ENCODE measurements at regions not wholly inside any gene's neighbourhood (a gene's known extent, or its start where the extent isn't known, plus 50 kb on each side); places are given as distances from the start of the nearest gene placed in this dataset.

- Mint-ChIP-seq H3K9me3 (no peaks in the 10 kb centered on the region), H3K4me1 (no peaks in the 10 kb centered on the region), H3K4me3 (no peak overlapping the region), H3K27me3 (no peaks in the 10 kb centered on the region), H3K36me3 (ENCODE audit: low read depth) (no peaks in the 10 kb centered on the region), H3K27ac (no peak overlapping the region)
- no peak for DNase-seq
- ChIA-PET POLR2A (no interaction called here), CTCF (interaction anchor here (0.7 to 1.9 kb wide), 2 partner anchors 14 to 126 kb away, joined by 3 to 4 read pairs; no protein-coding TSS in a partner anchor)
Observed at GRCh38 chr13:73480779-73481559, 422.2 kb downstream of the KLF5 start.

DNA sequence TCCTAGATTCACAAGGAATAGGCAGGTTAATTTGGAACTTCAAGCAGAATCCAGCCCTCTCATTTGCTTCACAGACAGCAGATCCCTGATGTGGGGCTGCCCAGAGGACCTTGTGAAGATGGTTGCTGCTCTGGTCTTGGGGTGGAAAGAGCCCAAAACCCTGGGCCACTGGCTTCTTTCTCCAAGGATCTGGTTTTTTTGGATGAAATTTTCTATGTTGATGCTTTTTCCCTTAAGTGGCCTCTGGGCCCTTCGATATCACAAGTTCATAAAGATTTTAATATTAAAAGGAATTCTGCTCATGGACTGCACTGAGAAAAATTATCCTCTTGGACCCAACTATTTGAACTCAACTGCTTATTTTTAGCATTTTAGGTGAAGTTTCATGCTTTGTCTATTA lies 421.1 kb downstream of the KLF5 start:
- ChIA-PET CTCF (no interaction called here), POLR2A (no interaction called here)
- Mint-ChIP-seq H3K27me3 (no peaks in the 10 kb centered on the region), H3K36me3 (ENCODE audit: low read depth) (no peaks in the 10 kb centered on the region), H3K4me3 (no peak overlapping the region), H3K4me1 (no peaks in the 10 kb centered on the region), H3K27ac (no peak overlapping the region), H3K9me3 (no peaks in the 10 kb centered on the region)
- no peak for DNase-seq

- Mint-ChIP-seq H3K27ac (no peak overlapping the region), H3K27me3 (no peaks in the 10 kb centered on the region), H3K9me3 (no peaks in the 10 kb centered on the region), H3K4me1 (no peaks in the 10 kb centered on the region), H3K4me3 (no peak overlapping the region), H3K36me3 (ENCODE audit: low read depth) (no peaks in the 10 kb centered on the region)
- ChIA-PET POLR2A (no interaction called here), CTCF (no interaction called here)
- DNase-seq, result no peak
Observed at GRCh38 chr13:73479351-73479750, 420.5 kb downstream of the KLF5 start.

DNA sequence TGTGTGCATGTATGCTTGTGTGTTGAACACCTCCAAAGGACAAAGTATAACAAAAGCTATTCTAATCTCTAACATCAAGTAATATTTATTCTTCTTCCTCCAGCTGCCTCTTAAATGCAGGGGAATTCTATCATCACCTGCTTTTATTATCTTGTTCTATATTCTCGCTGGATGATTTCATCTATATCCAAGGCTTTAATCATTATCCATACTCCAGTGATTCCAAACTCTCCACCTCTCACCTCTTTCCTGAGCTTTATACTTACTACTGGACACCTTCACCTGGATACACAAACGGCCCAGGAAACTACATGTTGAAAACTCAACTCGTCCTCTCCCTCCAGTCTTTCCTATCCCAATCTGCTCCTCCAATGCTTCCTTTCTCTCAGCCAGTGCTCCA lies 418.6 kb downstream of the KLF5 start:
- H3K4me3 Mint-ChIP-seq, result no peak overlapping the region
- ChIA-PET POLR2A (no interaction called here), CTCF (no interaction called here)
- no peak overlapping the region for H3K27ac Mint-ChIP-seq
- H3K4me1 Mint-ChIP-seq, result no peaks in the 10 kb centered on the region
- no peaks in the 10 kb centered on the region for H3K27me3 Mint-ChIP-seq
- no peaks in the 10 kb centered on the region for H3K36me3 Mint-ChIP-seq (ENCODE audit: low read depth)
- no peaks in the 10 kb centered on the region for H3K9me3 Mint-ChIP-seq
- DNase-seq, result no peak

DNA sequence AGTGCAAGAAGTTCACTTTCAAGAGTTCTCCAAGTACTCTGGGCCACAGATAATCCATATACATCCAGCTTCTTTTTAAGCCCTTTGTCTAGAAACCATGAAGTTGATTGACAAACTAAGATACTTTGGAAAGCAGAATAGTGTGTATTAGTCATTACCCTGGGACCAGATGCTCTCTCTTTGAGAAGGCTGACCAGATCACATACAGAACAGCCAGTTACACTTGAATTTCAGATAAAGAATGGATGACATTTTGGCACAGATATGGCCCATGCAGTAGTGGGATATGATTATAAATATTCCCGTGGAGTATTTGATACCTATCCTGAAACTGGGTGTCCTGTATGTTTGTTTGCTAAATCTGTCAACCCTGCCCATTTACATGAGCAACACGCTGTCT lies 414.2 kb downstream of the KLF5 start:
- Mint-ChIP-seq H3K27ac (no peak overlapping the region), H3K4me1 (no peaks in the 10 kb centered on the region), H3K27me3 (no peaks in the 10 kb centered on the region), H3K9me3 (no peaks in the 10 kb centered on the region), H3K4me3 (no peak overlapping the region), H3K36me3 (ENCODE audit: low read depth) (no peaks in the 10 kb centered on the region)
- POLR2A ChIA-PET, result no interaction called here
- no peak for DNase-seq
- CTCF ChIA-PET, result no interaction called here

- no peaks in the 10 kb centered on the region for H3K4me1 Mint-ChIP-seq
- H3K27ac Mint-ChIP-seq, result no peak overlapping the region
- H3K4me3 Mint-ChIP-seq, result no peak overlapping the region
- H3K9me3 Mint-ChIP-seq, result no peaks in the 10 kb centered on the region
- ChIA-PET POLR2A (no interaction called here), CTCF (interaction anchor here (1.8 to 1.9 kb wide), 2 partner anchors 9 to 15 kb away, joined by 4 to 5 read pairs; no protein-coding TSS in a partner anchor)
- no peaks in the 10 kb centered on the region for H3K36me3 Mint-ChIP-seq (ENCODE audit: low read depth)
- no peaks in the 10 kb centered on the region for H3K27me3 Mint-ChIP-seq
- no peak for DNase-seq
Observed at GRCh38 chr13:73467125-73467524, 408.3 kb downstream of the KLF5 start.

DNA sequence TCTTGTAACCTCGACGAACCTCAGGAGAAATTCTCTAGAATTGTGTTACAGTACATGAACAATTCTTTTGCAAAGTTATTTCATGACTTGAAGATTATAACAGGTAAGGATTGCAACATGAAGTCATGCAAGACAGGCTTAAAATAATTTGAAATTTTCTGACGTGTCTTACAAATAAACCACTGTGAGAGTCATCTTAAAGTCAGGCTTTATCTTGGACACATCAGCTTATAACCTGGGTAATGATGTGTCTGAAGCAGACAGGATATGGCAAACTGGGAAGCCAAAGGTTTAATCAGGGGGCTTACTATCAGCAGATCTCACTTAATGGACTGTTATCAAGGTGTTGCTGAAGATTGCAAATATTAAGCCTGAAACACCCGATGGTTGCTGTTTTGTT lies 407.8 kb downstream of the KLF5 start:
- Mint-ChIP-seq H3K4me3 (no peak overlapping the region), H3K27ac (no peak overlapping the region), H3K4me1 (no peaks in the 10 kb centered on the region), H3K27me3 (peaks cover under 1% of the 10 kb centered on the region), H3K36me3 (ENCODE audit: low read depth) (no peaks in the 10 kb centered on the region), H3K9me3 (no peaks in the 10 kb centered on the region)
- DNase-seq, result no peak
- ChIA-PET CTCF (interaction anchor here (1.8 to 1.9 kb wide), 2 partner anchors 9 to 15 kb away, joined by 4 to 5 read pairs; no protein-coding TSS in a partner anchor), POLR2A (no interaction called here)

DNA sequence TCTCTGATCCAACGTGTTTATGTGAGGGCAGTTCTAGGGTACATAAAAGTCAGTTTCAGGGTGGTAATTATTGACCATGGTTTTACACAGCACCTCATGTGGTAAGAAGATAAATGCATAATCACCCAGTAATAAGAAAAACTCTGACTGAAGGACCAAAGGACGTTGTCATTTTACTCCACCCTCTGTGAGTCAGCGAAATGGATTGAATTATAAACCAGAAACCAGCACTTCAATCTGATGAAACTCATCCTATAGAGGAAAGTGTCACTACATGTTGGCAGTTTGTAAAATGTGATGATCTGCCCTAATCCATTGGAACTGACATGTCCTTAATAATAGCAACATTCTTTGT lies 406.8 kb downstream of the KLF5 start:
- ChIA-PET CTCF (no interaction called here), POLR2A (no interaction called here)
- Mint-ChIP-seq H3K4me1 (no peaks in the 10 kb centered on the region), H3K36me3 (ENCODE audit: low read depth) (no peaks in the 10 kb centered on the region), H3K4me3 (no peak overlapping the region), H3K27ac (no peak overlapping the region), H3K27me3 (peaks cover 4% of the 10 kb centered on the region), H3K9me3 (no peaks in the 10 kb centered on the region)
- no peak for DNase-seq

DNA sequence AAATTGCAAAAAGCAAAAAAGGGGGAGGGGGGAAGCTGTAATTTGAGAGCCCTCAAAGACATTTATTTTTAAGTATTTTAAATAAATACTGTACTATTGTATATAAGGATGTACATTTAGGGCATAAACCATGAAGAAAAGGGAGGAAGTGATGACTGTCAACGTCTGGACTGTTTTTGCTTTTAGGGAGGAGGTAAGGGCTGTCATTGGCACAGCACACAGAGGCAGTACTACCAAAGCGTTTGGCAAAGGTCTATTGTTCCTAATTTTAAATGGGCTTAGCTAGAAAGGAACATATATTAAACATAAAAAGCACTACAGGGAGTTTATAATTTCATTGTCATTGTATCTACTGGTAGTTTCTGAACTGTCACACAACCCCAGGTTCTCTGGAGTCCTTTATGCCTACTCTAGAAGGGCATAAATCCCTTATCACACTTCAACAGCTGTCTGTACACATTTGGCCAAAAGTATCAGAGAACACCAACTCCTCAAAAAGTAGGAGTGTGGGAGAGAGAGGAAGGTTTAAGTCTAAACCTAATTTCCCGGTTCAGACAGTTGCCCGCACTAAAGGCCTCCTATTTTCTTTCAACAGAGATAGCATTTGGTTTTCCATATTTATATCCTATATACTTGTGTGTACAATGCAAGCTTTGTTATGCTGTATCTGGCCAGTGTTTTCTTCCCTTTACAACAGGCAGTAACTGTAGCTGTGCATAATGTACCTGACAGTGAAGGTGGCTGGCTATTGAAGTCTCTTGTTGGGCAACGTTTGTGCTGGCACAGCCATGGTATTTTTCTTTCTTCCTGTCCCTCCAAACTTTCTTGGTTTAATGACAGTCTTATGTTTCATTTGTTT lies 406.2 kb downstream of the KLF5 start:
- DNase-seq, result no peak
- no peak overlapping the region for H3K4me3 Mint-ChIP-seq
- H3K36me3 Mint-ChIP-seq (ENCODE audit: low read depth), result no peaks in the 10 kb centered on the region
- H3K9me3 Mint-ChIP-seq, result peaks cover 2% of the 10 kb centered on the region
- ChIA-PET POLR2A (no interaction called here), CTCF (no interaction called here)
- H3K27ac Mint-ChIP-seq, result no peak overlapping the region
- H3K4me1 Mint-ChIP-seq, result no peaks in the 10 kb centered on the region
- peaks cover 4% of the 10 kb centered on the region for H3K27me3 Mint-ChIP-seq

- H3K4me1 Mint-ChIP-seq, result no peaks in the 10 kb centered on the region
- POLR2A ChIA-PET, result no interaction called here
- CTCF ChIA-PET, result no interaction called here
- no peak overlapping the region for H3K27ac Mint-ChIP-seq
- H3K36me3 Mint-ChIP-seq (ENCODE audit: low read depth), result no peaks in the 10 kb centered on the region
- H3K4me3 Mint-ChIP-seq, result no peak overlapping the region
- DNase-seq, result no peak
- H3K27me3 Mint-ChIP-seq, result peaks cover 4% of the 10 kb centered on the region
- H3K9me3 Mint-ChIP-seq, result peaks cover 7% of the 10 kb centered on the region
Observed at GRCh38 chr13:73462241-73462640, 403.4 kb downstream of the KLF5 start.

DNA sequence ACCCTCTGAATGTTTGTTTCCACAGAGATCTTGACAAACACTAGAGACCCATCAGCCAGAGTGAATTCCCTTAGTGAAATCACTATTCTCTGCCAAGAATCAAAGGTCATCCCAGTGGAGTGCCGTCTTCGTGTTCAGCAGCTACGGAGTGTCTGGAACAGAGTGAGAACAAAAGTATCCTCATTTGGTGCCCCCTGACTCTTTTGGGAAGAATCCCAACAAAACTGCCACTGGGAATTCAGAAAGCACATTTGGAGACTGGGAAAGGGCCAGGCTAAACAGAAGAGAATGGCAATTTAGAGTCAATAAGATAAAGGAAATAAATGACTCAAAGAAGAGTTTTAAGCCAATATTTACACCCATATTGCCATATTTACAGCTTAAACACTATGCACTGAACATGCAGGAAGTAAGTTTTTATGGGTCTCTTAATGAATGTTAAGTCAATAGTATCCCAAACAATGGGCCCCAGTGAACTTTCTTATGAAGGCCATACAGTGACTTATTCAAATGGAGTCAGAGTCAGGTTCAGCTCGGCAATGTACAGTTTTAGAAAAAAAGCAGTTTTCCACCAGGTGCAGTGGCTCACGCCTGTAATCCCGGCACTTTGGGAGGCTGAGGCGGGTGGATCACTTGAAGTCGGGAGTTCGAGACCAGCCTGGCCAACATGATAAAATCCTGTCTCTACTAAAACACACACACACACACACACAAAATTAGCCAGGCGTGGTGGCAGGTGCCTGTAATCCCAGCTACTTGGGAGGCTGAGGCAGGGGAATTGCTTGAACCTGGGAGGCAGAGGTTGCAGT lies 392.6 kb downstream of the KLF5 start:
- no peaks in the 10 kb centered on the region for H3K36me3 Mint-ChIP-seq (ENCODE audit: low read depth)
- H3K27ac Mint-ChIP-seq, result no peak overlapping the region
- CTCF ChIA-PET, result no interaction called here
- peaks cover 11% of the 10 kb centered on the region for H3K9me3 Mint-ChIP-seq
- no peaks in the 10 kb centered on the region for H3K27me3 Mint-ChIP-seq
- DNase-seq, result no peak
- no peaks in the 10 kb centered on the region for H3K4me1 Mint-ChIP-seq
- POLR2A ChIA-PET, result no interaction called here
- H3K4me3 Mint-ChIP-seq, result no peak overlapping the region

- H3K27ac Mint-ChIP-seq, result no peak overlapping the region
- H3K4me1 Mint-ChIP-seq, result no peaks in the 10 kb centered on the region
- POLR2A ChIA-PET, result no interaction called here
Observed at GRCh38 chr13:73450583-73450982, 391.8 kb downstream of the KLF5 start.

GRCh38 chr13:73449252-73449651 lies 390.4 kb downstream of the KLF5 start:
- H3K4me1 Mint-ChIP-seq, result no peaks in the 10 kb centered on the region
- no peak overlapping the region for H3K4me3 Mint-ChIP-seq
- H3K36me3 Mint-ChIP-seq (ENCODE audit: low read depth), result no peaks in the 10 kb centered on the region
- ChIA-PET POLR2A (no interaction called here), CTCF (no interaction called here)
- no peak for DNase-seq
- H3K27ac Mint-ChIP-seq, result no peak overlapping the region
- H3K27me3 Mint-ChIP-seq, result no peaks in the 10 kb centered on the region
- H3K9me3 Mint-ChIP-seq, result peaks cover 15% of the 10 kb centered on the region

More at GRCh38 chr13:73450583-73450982, 391.8 kb downstream of the KLF5 start:
- Mint-ChIP-seq H3K9me3 (peaks cover 17% of the 10 kb centered on the region), H3K36me3 (ENCODE audit: low read depth) (no peaks in the 10 kb centered on the region), H3K4me3 (no peak overlapping the region), H3K27me3 (no peaks in the 10 kb centered on the region)
- CTCF ChIA-PET, result interaction anchor here (0.6 kb wide), 1 partner anchor 208 kb away, joined by 4 read pairs; no protein-coding TSS in a partner anchor
- DNase-seq, result no peak

All from activated CD4-positive, alpha-beta T cell treated with anti-CD3 and anti-CD28 coated beads, Interleukin-2, amount 10 ng/mL, durations not matched to agents 7 days and 5 days (primary cell).